ENCODE measurements at regions not wholly inside any gene's neighbourhood (a gene's known extent, or its start where the extent isn't known, plus 50 kb on each side); places are given as distances from the start of the nearest gene placed in this dataset.
"Not testable (repeated sequence)": the region's sequence is repeated elsewhere in the genome, so short reads cannot be mapped to it uniquely, and the experiment has no call there.

GRCh38 chr4:174418640-174419212 lies 103.6 kb downstream of the HPGD start:
- intact Hi-C loops (cut with micrococcal nuclease) = no loop called here
- Mint-ChIP-seq H3K9me3 (no peaks in the 10 kb centered on the region), H3K27me3 (ENCODE audit: low read depth) (peaks cover 2% of the 10 kb centered on the region), H3K4me1 (ENCODE audit: low read depth) (peaks cover 20% of the 10 kb centered on the region), H3K4me3 (no peak overlapping the region), H3K27ac (no peak overlapping the region), H3K36me3 (ENCODE audit: low read depth) (no peaks in the 10 kb centered on the region)
- no peak for DNase-seq
- CTCF ChIA-PET = no interaction called here

DNA sequence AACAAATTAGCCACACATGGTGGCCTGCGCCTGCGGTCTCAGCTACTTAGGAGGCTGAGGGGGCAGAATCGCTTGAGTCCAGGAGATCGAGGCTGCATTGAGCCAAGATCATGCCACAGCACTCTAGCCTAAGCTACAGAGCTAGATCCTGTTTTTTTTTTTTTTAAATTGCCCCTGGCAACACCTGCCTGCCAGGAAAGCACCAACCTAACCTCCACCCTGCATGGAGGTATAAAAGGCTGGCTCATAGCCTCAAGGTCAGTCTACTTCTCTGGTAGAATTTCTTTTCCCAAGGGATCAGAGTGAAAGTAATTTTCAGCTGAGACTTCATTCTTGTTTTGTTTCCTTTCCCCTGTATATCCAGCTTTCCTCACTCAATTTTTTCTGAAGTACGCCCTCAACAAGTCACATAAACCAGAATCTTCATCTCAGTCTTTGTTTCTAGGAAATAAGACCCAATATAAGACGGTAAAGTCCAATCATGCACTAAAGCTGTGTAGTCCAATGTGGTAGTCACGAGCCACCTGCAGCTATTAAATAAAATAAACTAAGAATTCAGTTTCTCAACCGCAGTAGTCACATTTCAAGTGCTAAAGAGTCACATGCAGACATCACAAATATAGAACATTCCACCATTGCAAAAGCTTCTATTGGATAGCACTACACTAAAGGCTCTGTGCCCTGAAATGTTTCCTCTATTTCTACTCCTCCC lies 113.3 kb downstream of the HPGD start:
- Mint-ChIP-seq H3K9me3 (no peaks in the 10 kb centered on the region), H3K27ac (no peak overlapping the region), H3K4me3 (no peak overlapping the region), H3K27me3 (ENCODE audit: low read depth) (no peaks in the 10 kb centered on the region), H3K4me1 (ENCODE audit: low read depth) (no peaks in the 10 kb centered on the region), H3K36me3 (ENCODE audit: low read depth) (no peaks in the 10 kb centered on the region)
- intact Hi-C loops (cut with micrococcal nuclease) = no loop called here
- CTCF ChIA-PET = no interaction called here
- DNase-seq = no peak

- Mint-ChIP-seq H3K27ac (no peak overlapping the region), H3K36me3 (ENCODE audit: low read depth) (no peaks in the 10 kb centered on the region), H3K4me3 (no peak overlapping the region), H3K27me3 (ENCODE audit: low read depth) (peaks cover 6% of the 10 kb centered on the region), H3K9me3 (no peaks in the 10 kb centered on the region), H3K4me1 (ENCODE audit: low read depth) (no peaks in the 10 kb centered on the region)
- DNase-seq = no peak
- CTCF ChIA-PET = no interaction called here
- intact Hi-C loops (cut with micrococcal nuclease) = no loop called here
These were observed 115.9 kb downstream of the HPGD start for GRCh38 chr4:174406383-174406782.

- no peak for DNase-seq
- Mint-ChIP-seq H3K27me3 (ENCODE audit: low read depth) (peaks cover 6% of the 10 kb centered on the region), H3K4me3 (no peak overlapping the region), H3K27ac (no peak overlapping the region), H3K4me1 (ENCODE audit: low read depth) (no peaks in the 10 kb centered on the region), H3K36me3 (ENCODE audit: low read depth) (no peaks in the 10 kb centered on the region), H3K9me3 (no peaks in the 10 kb centered on the region)
- intact Hi-C loops (cut with micrococcal nuclease) = no loop called here
- CTCF ChIA-PET = no interaction called here
These were observed 116.4 kb downstream of the HPGD start for GRCh38 chr4:174405923-174406322.

DNA sequence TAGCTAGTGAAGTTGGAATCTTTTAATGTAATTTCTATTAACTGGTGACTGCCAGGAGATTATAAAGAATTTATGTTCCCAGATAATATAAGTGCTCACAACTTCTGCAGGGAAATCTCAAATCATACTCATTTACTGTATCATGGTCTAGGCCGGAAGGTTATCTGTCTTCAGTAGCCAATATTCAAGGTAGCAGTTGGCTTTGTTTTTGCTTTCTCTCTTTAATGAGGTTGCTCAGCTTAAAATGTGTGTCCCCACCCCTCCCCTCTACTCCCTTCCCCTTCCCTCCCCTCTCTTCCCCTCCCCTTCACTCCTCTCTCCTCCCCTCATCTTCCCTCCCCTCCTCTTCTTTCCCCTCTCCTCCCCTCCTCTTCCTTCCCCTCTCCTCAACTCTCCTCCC lies 117.6 kb downstream of the HPGD start:
- no peaks in the 10 kb centered on the region for H3K36me3 Mint-ChIP-seq (ENCODE audit: low read depth)
- DNase-seq = no peak
- intact Hi-C loops (cut with micrococcal nuclease) = no loop called here
- CTCF ChIA-PET = no interaction called here
- no peaks in the 10 kb centered on the region for H3K4me1 Mint-ChIP-seq (ENCODE audit: low read depth)
- peaks cover 6% of the 10 kb centered on the region for H3K27me3 Mint-ChIP-seq (ENCODE audit: low read depth)
- no peak overlapping the region for H3K4me3 Mint-ChIP-seq
- H3K9me3 Mint-ChIP-seq = no peaks in the 10 kb centered on the region
- no peak overlapping the region for H3K27ac Mint-ChIP-seq

DNA sequence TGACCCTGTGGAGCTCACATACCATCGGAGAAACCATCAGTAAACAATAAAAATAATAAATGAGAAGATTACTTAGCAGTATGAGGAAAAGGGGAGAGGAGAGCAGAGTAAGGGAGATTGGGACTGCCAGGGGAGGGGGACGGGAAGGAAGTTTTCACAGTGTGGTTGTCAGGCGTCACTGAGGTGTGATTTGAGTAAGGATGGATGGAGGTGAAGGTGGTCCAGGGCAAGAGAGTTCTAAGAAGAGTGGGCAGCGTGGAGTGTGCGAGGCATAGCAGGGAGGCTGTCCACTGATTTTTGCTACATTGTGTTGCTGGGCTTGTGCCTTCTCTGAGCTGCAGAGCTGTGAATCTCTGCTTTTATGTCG lies 119.1 kb downstream of the HPGD start:
- no peak for DNase-seq
- Mint-ChIP-seq H3K36me3 (ENCODE audit: low read depth) (no peaks in the 10 kb centered on the region), H3K4me1 (ENCODE audit: low read depth) (no peaks in the 10 kb centered on the region), H3K27me3 (ENCODE audit: low read depth) (peaks cover 6% of the 10 kb centered on the region), H3K27ac (no peak overlapping the region), H3K4me3 (no peak overlapping the region), H3K9me3 (no peaks in the 10 kb centered on the region)
- intact Hi-C loops (cut with micrococcal nuclease) = no loop called here
- CTCF ChIA-PET = no interaction called here

GRCh38 chr4:174402470-174403176 lies 118.9 kb downstream of the CEP44 start:
- Mint-ChIP-seq H3K36me3 (ENCODE audit: low read depth) (no peaks in the 10 kb centered on the region), H3K4me1 (ENCODE audit: low read depth) (no peaks in the 10 kb centered on the region), H3K27me3 (ENCODE audit: low read depth) (peaks cover 6% of the 10 kb centered on the region), H3K27ac (no peak overlapping the region), H3K4me3 (no peak overlapping the region), H3K9me3 (no peaks in the 10 kb centered on the region)
- intact Hi-C loops (cut with micrococcal nuclease) = no loop called here
- DNase-seq = no peak
- CTCF ChIA-PET = no interaction called here

GRCh38 chr4:174401471-174402130 lies 117.9 kb downstream of the CEP44 start:
- no peaks in the 10 kb centered on the region for H3K4me1 Mint-ChIP-seq (ENCODE audit: low read depth)
- no peak overlapping the region for H3K4me3 Mint-ChIP-seq
- H3K27ac Mint-ChIP-seq = no peak overlapping the region
- H3K27me3 Mint-ChIP-seq (ENCODE audit: low read depth) = peaks cover 10% of the 10 kb centered on the region
- H3K9me3 Mint-ChIP-seq = no peaks in the 10 kb centered on the region
- CTCF ChIA-PET = no interaction called here
- no peaks in the 10 kb centered on the region for H3K36me3 Mint-ChIP-seq (ENCODE audit: low read depth)
- intact Hi-C loops (cut with micrococcal nuclease) = no loop called here
- no peak for DNase-seq

DNA sequence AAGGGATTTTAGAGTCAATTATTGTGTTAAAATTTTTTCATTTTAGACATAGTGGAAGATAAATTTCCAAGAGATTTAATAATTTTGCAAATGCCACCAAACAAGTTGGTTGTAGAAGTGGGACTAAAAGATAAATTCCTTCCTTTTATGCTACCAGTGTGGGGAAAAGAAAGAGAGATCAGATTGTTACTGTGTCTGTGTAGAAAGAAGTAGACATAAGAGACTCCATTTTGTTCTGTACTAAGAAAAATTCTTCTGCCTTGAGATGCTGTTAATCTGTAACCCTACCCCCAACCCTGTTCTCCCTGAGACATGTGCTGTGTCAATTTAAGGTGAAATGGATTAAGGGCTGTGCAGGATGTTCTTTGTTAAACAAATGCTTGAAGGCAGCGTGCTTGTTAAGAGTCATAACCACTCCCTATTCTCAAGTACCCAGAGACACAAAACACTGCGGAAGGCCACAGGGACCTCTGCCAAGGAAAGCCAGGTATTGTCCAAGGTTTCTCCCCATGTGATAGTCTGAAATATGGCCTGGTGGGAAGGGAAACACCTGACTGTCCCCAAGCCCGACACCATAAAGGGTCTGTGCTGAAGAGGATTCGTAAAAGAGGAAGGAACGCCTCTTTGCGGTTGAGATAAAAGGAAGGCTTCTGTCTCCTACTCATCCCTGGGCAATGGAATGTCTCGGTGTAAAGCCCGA lies 117.0 kb downstream of the CEP44 start:
- DNase-seq; H3K36me3 Mint-ChIP-seq (ENCODE audit: low read depth); H3K9me3 Mint-ChIP-seq; intact Hi-C loops (cut with micrococcal nuclease); H3K4me1 Mint-ChIP-seq (ENCODE audit: low read depth); H3K4me3 Mint-ChIP-seq; CTCF ChIA-PET; H3K27ac Mint-ChIP-seq: not testable (repeated sequence)
- peaks cover 12% of the 10 kb centered on the region for H3K27me3 Mint-ChIP-seq (ENCODE audit: low read depth)

DNA sequence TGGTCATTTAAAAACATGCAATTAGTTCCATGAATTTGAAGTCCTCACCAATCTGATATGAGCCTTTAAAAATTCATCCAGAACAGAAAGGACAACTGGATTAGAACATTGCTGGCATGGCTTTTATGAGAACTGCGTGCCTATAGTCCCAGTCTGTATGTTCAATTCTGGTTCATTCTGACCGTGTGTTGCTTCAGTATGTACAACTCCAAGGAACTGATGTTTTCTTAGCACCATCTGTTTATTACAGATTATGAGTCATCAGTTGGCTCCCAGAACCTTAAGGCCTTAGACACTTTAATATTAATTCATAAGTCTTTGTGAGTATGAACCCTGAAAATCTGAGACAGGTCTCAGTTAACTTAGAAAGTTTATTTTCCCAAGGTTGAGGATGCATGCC lies 115.0 kb downstream of the CEP44 start:
- intact Hi-C loops (cut with micrococcal nuclease) = no loop called here
- no peak overlapping the region for H3K27ac Mint-ChIP-seq
- no peaks in the 10 kb centered on the region for H3K9me3 Mint-ChIP-seq
- H3K36me3 Mint-ChIP-seq (ENCODE audit: low read depth) = no peaks in the 10 kb centered on the region
- CTCF ChIA-PET = no interaction called here
- DNase-seq = no peak
- H3K27me3 Mint-ChIP-seq (ENCODE audit: low read depth) = peaks cover 12% of the 10 kb centered on the region
- no peak overlapping the region for H3K4me3 Mint-ChIP-seq
- H3K4me1 Mint-ChIP-seq (ENCODE audit: low read depth) = no peaks in the 10 kb centered on the region

- Mint-ChIP-seq H3K4me3 (no peak overlapping the region), H3K27me3 (ENCODE audit: low read depth) (peaks cover 6% of the 10 kb centered on the region), H3K36me3 (ENCODE audit: low read depth) (no peaks in the 10 kb centered on the region), H3K27ac (no peak overlapping the region), H3K9me3 (no peaks in the 10 kb centered on the region), H3K4me1 (ENCODE audit: low read depth) (no peaks in the 10 kb centered on the region)
- no peak for DNase-seq
- CTCF ChIA-PET = no interaction called here
- intact Hi-C loops (cut with micrococcal nuclease) = no loop called here
These were observed 113.8 kb downstream of the CEP44 start for GRCh38 chr4:174397366-174398155.

- H3K27me3 Mint-ChIP-seq (ENCODE audit: low read depth) = peaks cover 6% of the 10 kb centered on the region
- no peak for DNase-seq
- H3K27ac Mint-ChIP-seq = no peak overlapping the region
- no peak overlapping the region for H3K4me3 Mint-ChIP-seq
- H3K9me3 Mint-ChIP-seq = no peaks in the 10 kb centered on the region
- CTCF ChIA-PET = no interaction called here
- no peaks in the 10 kb centered on the region for H3K36me3 Mint-ChIP-seq (ENCODE audit: low read depth)
- intact Hi-C loops (cut with micrococcal nuclease) = no loop called here
- H3K4me1 Mint-ChIP-seq (ENCODE audit: low read depth) = no peaks in the 10 kb centered on the region
These were observed 112.9 kb downstream of the CEP44 start for GRCh38 chr4:174396599-174397110.
